OCI-LY7 (cell line): ENCODE measurements at regions not wholly inside any gene's neighbourhood (a gene's known extent, or its start where the extent isn't known, plus 50 kb on each side); places are given as distances from the start of the nearest gene placed in this dataset.

ENCODE experiments used
- BruUV-seq: library from RNA; stranded (reverse); fragments of 400-500 nt; replicated peaks from 2 replicates; lab custom pipeline; 2021; lab: Mats Ljungman, UMichigan
- CTCF ChIA-PET: fragments of 300-600 bp; sonication (Branson Sonifier 250); formaldehyde crosslinking; loops from one replicate; lab custom pipeline; 2022; ENCODE audit warnings: antibody characterized with exemption; ENCODE audit not compliant: unreplicated experiment; lab: Charles Lee
- POLR2A ChIA-PET: fragments of 300-600 bp; sonication (Branson Sonifier 250); formaldehyde crosslinking; loops from one replicate; lab custom pipeline; 2022; ENCODE audit warnings: antibody characterized with exemption; lab: Charles Lee
- DNase-seq: peaks from one replicate; pipeline ENCODE4 v3.0.0-alpha.2; 2015; ENCODE audit warnings: low spot score
- H2AFZ ChIP-seq: fragments of 200-600 bp; sonication (generic), shearing (Covaris generic); 2 replicates; pipeline ENCODE4 v1.6.1; 2014; ENCODE audit warnings: mild to moderate bottlenecking, antibody characterized with exemption, low read length, moderate library complexity
- H3K27ac ChIP-seq: fragments of 200-600 bp; sonication (generic); 2 replicates; pipeline ENCODE4 v1.5.1; 2014; ENCODE audit warnings: mixed run types, low read depth, mild to moderate bottlenecking, moderate library complexity, low read length, inconsistent platforms; ENCODE audit not compliant: poor library complexity, severe bottlenecking
- H3K36me3 ChIP-seq: fragments of 200-600 bp; sonication (generic); 2 replicates; pipeline ENCODE4 v1.6.1; 2014; ENCODE audit warnings: mild to moderate bottlenecking, antibody characterized with exemption, low read length, moderate library complexity, mixed read lengths; ENCODE audit not compliant: insufficient read depth
- H3K4me1 ChIP-seq: fragments of 200-600 bp; sonication (generic); 2 replicates; pipeline ENCODE4 v1.5.1; 2014; ENCODE audit warnings: mild to moderate bottlenecking, low read length; ENCODE audit not compliant: insufficient read depth, poor library complexity, severe bottlenecking
- H3K4me2 ChIP-seq: fragments of 200-600 bp; sonication (generic); 2 replicates; pipeline ENCODE4 v1.6.1; 2014; ENCODE audit warnings: mild to moderate bottlenecking, low read length
- H3K4me3 ChIP-seq: fragments of 200-600 bp; sonication (generic); 2 replicates; pipeline ENCODE4 v1.5.1; 2014; ENCODE audit warnings: mild to moderate bottlenecking, low read depth, low read length; ENCODE audit not compliant: poor library complexity, severe bottlenecking
- H3K79me2 ChIP-seq: fragments of 200-600 bp; sonication (generic); 2 replicates; pipeline ENCODE4 v1.6.1; 2016; ENCODE audit warnings: low read depth, mild to moderate bottlenecking, low read length, moderate library complexity, mixed read lengths; ENCODE audit not compliant: insufficient read depth
- H3K9me2 ChIP-seq: fragments of 200-600 bp; sonication (generic); 2 replicates; pipeline ENCODE4 v1.6.1; 2016; ENCODE audit warnings: mild to moderate bottlenecking, low read length, mixed read lengths; ENCODE audit not compliant: insufficient read depth
- H3K9me3 ChIP-seq: fragments of 200-600 bp; sonication (generic); 2 replicates; pipeline ENCODE4 v1.6.1; 2014; ENCODE audit warnings: mild to moderate bottlenecking, mixed run types, low read length, mixed read lengths
- H4K20me1 ChIP-seq: fragments of 200-600 bp; sonication (generic); 2 replicates; pipeline ENCODE4 v1.6.1; 2014; ENCODE audit warnings: mild to moderate bottlenecking, antibody characterized with exemption, low read length, moderate library complexity, mixed read lengths; ENCODE audit not compliant: insufficient read depth
- CTCF ChIP-seq: fragments of 200-600 bp; sonication (generic); conservative IDR thresholded peaks from 2 replicates; pipeline ENCODE4 v1.5.1; 2014; ENCODE audit warnings: mild to moderate bottlenecking, antibody characterized with exemption, low read length, moderate library complexity, mixed read lengths
- EZH2phosphoT487 ChIP-seq: fragments of 200-600 bp; sonication (generic); IDR thresholded peaks from 2 replicates; pipeline ENCODE4 v1.6.1; 2018; ENCODE audit warnings: low read depth, borderline replicate concordance, mild to moderate bottlenecking, mixed run types, antibody characterized with exemption, low read length, moderate library complexity, mixed read lengths
- intact Hi-C: fragments of 100-400 bp; cut with micrococcal nuclease; formaldehyde crosslinking; loops from one replicate; pipeline ENCODE4 v1.10.0; 2022; ENCODE audit not compliant: unreplicated experiment

GRCh38 chr2:137772451-137772850 lies 191.8 kb upstream of the HNMT start:
- H3K4me2 ChIP-seq = no peak overlapping the region
- no peak overlapping the region for H2AFZ ChIP-seq
- intact Hi-C loops = no loop called here
- H4K20me1 ChIP-seq = no peaks in the 10 kb centered on the region
- DNase-seq = no peak
- no peak overlapping the region for H3K27ac ChIP-seq
- H3K4me1 ChIP-seq = no peaks in the 10 kb centered on the region
- ChIA-PET POLR2A (no interaction called here), CTCF (no interaction called here)
- H3K79me2 ChIP-seq = no peaks in the 10 kb centered on the region
- no peaks in the 10 kb centered on the region for H3K9me3 ChIP-seq
- BruUV-seq = no TSS peak
- H3K4me3 ChIP-seq = no peak overlapping the region
- H3K36me3 ChIP-seq = no peaks in the 10 kb centered on the region
- no peaks in the 10 kb centered on the region for H3K9me2 ChIP-seq
- TF ChIP-seq EZH2phosphoT487 = no peak

GRCh38 chr2:137775529-137775928 lies 188.7 kb upstream of the HNMT start:
- Histone ChIP-seq H2AFZ (no peak overlapping the region), H3K4me1 (no peaks in the 10 kb centered on the region), H3K27ac (no peak overlapping the region), H3K4me2 (no peak overlapping the region), H3K79me2 (no peaks in the 10 kb centered on the region), H3K36me3 (no peaks in the 10 kb centered on the region), H3K4me3 (no peak overlapping the region), H3K9me2 (no peaks in the 10 kb centered on the region), H3K9me3 (no peaks in the 10 kb centered on the region), H4K20me1 (no peaks in the 10 kb centered on the region)
- ChIA-PET POLR2A (no interaction called here), CTCF (no interaction called here)
- BruUV-seq = no TSS peak
- TF ChIP-seq CTCF (no peak), EZH2phosphoT487 (no peak)
- intact Hi-C loops = no loop called here
- no peak for DNase-seq

- Histone ChIP-seq H3K9me2 (no peaks in the 10 kb centered on the region), H3K36me3 (no peaks in the 10 kb centered on the region), H3K4me2 (no peak overlapping the region), H4K20me1 (no peaks in the 10 kb centered on the region), H3K27ac (no peak overlapping the region), H2AFZ (no peak overlapping the region), H3K79me2 (no peaks in the 10 kb centered on the region), H3K4me3 (no peak overlapping the region), H3K9me3 (no peaks in the 10 kb centered on the region), H3K4me1 (no peaks in the 10 kb centered on the region)
- intact Hi-C loops = no loop called here
- DNase-seq = no peak
- TF ChIP-seq EZH2phosphoT487 (no peak), CTCF (no peak)
- no TSS peak for BruUV-seq
- ChIA-PET CTCF (no interaction called here), POLR2A (interaction anchor here (0.7 to 0.9 kb wide), 2 partner anchors 16 to 556 kb away, joined by 3 to 4 read pairs; no protein-coding TSS in a partner anchor)
Measured at GRCh38 chr2:137776697-137777096, 187.6 kb upstream of the HNMT start.
